NCI-H748 (cell line): ENCODE measurements at regions not wholly inside any gene's neighbourhood (a gene's known extent, or its start where the extent isn't known, plus 50 kb on each side); places are given as distances from the start of the nearest gene placed in this dataset.
"Not testable (repeated sequence)": the region's sequence is repeated elsewhere in the genome, so short reads cannot be mapped to it uniquely, and the experiment has no call there.

ENCODE experiments used
- DNase-seq: peaks from one replicate; lab custom pipeline; 2025; ENCODE audit not compliant: unreplicated experiment; lab: John Stamatoyannopoulos, UW

- DNase-seq: no peak
Measured at GRCh38 chr1:55443175-55443915, 228.2 kb upstream of the USP24 start.

GRCh38 chr1:55441489-55441888 is 226.3 kb upstream of the USP24 start:
- no peak for DNase-seq

GRCh38 chr1:55437692-55438091 is 222.5 kb upstream of the USP24 start:
- DNase-seq: no peak

GRCh38 chr1:55430720-55431119 is 215.6 kb upstream of the USP24 start:
- DNase-seq: not testable (repeated sequence)

- DNase-seq: not testable (repeated sequence)
Measured at GRCh38 chr1:55430206-55430605, 215.0 kb upstream of the USP24 start.

- no peak for DNase-seq
Measured at GRCh38 chr1:55428944-55429931, 214.1 kb upstream of the USP24 start.

GRCh38 chr1:55428231-55428630 is 213.1 kb upstream of the USP24 start:
- DNase-seq: no peak

GRCh38 chr1:55427606-55428005 is 212.4 kb upstream of the USP24 start:
- DNase-seq: no peak

GRCh38 chr1:55426619-55427018 is 211.5 kb upstream of the USP24 start:
- no peak for DNase-seq

GRCh38 chr1:55426156-55426555 is 211.0 kb upstream of the USP24 start:
- DNase-seq: no peak

GRCh38 chr1:55425310-55425930 is 210.3 kb upstream of the USP24 start:
- DNase-seq: no peak

- no peak for DNase-seq
Measured at GRCh38 chr1:55423376-55423775, 208.2 kb upstream of the USP24 start.

GRCh38 chr1:55420929-55421716 is 206.0 kb upstream of the USP24 start:
- no peak for DNase-seq

GRCh38 chr1:55420026-55420425 is 204.9 kb upstream of the USP24 start:
- DNase-seq: no peak

- DNase-seq: peak; percentile 41
Measured at GRCh38 chr1:55418208-55419000, 203.2 kb upstream of the USP24 start.

GRCh38 chr1:55416164-55416842 is 201.1 kb upstream of the USP24 start:
- no peak for DNase-seq

GRCh38 chr1:55413286-55413685 is 198.1 kb upstream of the USP24 start:
- no peak for DNase-seq

- no peak for DNase-seq
Measured at GRCh38 chr1:55412060-55412459, 196.9 kb upstream of the USP24 start.

- DNase-seq: no peak
Measured at GRCh38 chr1:55402671-55403464, 187.7 kb upstream of the USP24 start.
